ENCODE measurements at regions not wholly inside any gene's neighbourhood (a gene's known extent, or its start where the extent isn't known, plus 50 kb on each side); places are given as distances from the start of the nearest gene placed in this dataset.

DNA sequence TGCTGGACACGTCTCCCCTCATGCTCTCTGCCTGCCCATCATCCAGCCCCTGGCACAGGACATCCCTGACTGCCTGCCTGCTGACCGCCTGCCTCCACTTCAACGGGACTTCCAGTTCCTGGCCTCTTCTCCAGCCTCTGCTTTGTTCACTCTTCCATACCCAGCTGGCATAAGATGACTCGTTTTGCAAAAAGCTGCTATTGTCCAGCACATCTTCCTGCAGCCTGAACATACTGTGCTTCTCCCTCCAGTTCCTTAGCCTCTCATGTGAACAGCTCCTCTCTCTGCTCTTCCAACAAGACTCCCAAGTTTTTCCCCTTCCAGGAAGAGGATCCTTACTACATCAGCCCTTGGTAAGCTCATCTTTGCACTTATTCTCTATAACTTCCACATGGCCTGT, 62.4 kb upstream of the SKOR2 start:
- no peak for DNase-seq

- no peak for DNase-seq
These were observed 60.1 kb upstream of the SKOR2 start for GRCh38 chr18:47311585-47311984.
